ENCODE measurements at regions not wholly inside any gene's neighbourhood (a gene's known extent, or its start where the extent isn't known, plus 50 kb on each side); places are given as distances from the start of the nearest gene placed in this dataset.

GRCh38 chr5:168072665-168073064, 218.8 kb upstream of the WWC1 start:
- no peak for TF ChIP-seq CTCF (IDR thresholded peaks at IDR 0.05; ENCODE audit: insufficient read depth, low read length, poor library complexity, severe bottlenecking)
- no peak for TF ChIP-seq EZH2phosphoT487 (conservative IDR thresholded peaks at IDR 0.05; ENCODE audit: low read length)

Measured in SU-DHL-6 (cell line).